ENCODE measurements at regions not wholly inside any gene's neighbourhood (a gene's known extent, or its start where the extent isn't known, plus 50 kb on each side); places are given as distances from the start of the nearest gene placed in this dataset.

DNA sequence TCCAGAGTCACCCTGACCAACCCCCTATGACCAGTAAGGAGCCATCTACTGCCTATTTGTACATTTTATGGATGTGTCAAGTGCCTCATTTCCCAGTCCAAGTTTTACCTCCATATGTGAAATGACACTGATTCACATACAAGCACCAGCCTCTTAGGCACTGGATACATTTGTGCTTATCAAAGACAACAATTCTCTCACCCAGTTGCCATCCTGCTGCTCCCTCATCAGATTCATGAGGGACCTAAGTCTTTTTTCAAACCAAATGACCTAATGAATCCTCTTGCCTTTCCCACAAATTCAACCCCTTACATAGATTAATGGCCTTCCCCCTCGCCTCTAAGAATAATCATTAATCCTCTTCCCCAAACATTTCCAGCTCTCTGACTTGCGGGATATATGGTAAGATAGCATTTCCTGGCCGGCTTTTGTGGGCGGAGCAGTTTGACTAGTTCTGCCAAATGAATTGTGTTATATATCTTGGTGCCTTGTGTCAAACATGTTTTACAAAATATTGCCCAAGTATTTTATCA lies 233.9 kb downstream of the ARAP2 start:
- no peak for TF ChIP-seq EZH2 (IDR thresholded peaks at IDR 0.05; ENCODE audit: borderline replicate concordance, low read depth, low read length, poor library complexity, severe bottlenecking)
- TF ChIP-seq, protein P1, sequence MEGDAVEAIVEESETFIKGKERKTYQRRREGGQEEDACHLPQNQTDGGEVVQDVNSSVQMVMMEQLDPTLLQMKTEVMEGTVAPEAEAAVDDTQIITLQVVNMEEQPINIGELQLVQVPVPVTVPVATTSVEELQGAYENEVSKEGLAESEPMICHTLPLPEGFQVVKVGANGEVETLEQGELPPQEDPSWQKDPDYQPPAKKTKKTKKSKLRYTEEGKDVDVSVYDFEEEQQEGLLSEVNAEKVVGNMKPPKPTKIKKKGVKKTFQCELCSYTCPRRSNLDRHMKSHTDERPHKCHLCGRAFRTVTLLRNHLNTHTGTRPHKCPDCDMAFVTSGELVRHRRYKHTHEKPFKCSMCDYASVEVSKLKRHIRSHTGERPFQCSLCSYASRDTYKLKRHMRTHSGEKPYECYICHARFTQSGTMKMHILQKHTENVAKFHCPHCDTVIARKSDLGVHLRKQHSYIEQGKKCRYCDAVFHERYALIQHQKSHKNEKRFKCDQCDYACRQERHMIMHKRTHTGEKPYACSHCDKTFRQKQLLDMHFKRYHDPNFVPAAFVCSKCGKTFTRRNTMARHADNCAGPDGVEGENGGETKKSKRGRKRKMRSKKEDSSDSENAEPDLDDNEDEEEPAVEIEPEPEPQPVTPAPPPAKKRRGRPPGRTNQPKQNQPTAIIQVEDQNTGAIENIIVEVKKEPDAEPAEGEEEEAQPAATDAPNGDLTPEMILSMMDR (conservative IDR thresholded peaks at IDR 0.05; ENCODE audit: low read depth, low read length): no peak
- Histone ChIP-seq H3K36me3 (ENCODE audit: insufficient read depth, low read length, poor library complexity, severe bottlenecking) (no peaks in the 10 kb centered on the region), H3K4me1 (ENCODE audit: insufficient read depth, low read length, poor library complexity, severe bottlenecking) (no peaks in the 10 kb centered on the region), H3K27me3 (replicated peaks; ENCODE audit: insufficient read depth, low read depth, low read length, poor library complexity) (no peaks in the 10 kb centered on the region), H3K9me3 (ENCODE audit: low read depth, low read length, poor library complexity, severe bottlenecking) (no peaks in the 10 kb centered on the region), H3K27ac (ENCODE audit: low read depth, low read length, poor library complexity, severe bottlenecking) (no peak overlapping the region), H3K4me3 (ENCODE audit: low read depth, low read length, poor library complexity, severe bottlenecking) (no peak overlapping the region)
- ChIA-PET CTCF (no interaction called here), POLR2A (ENCODE audit: low non-redundant PET) (no interaction called here)
- intact Hi-C loops (cut with micrococcal nuclease; ENCODE audit: unreplicated experiment): no loop called here
- no peak for DNase-seq (ENCODE audit: low spot score)
- no TSS peak for BruUV-seq (replicated peaks)

DNA sequence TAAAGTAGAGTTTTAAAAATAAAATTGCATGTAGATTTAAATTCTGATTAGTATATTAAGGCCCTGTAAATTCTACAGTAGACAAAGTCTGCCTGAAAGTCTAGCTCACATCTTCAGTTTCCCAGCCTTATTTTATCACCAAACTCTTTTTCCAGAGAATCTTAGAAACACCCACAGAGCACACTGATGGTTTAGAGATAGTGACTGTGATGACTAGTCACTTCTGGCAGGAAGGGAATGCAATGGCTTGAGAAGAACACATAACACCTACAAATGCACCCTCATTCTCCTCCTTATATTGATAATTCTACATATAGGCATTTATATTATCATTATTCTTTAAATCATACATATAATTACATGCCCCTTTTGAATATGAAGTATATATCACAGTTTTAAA lies 232.9 kb downstream of the ARAP2 start:
- Histone ChIP-seq H3K9me3 (ENCODE audit: low read depth, low read length, poor library complexity, severe bottlenecking) (no peaks in the 10 kb centered on the region), H3K4me3 (ENCODE audit: low read depth, low read length, poor library complexity, severe bottlenecking) (no peak overlapping the region), H3K27ac (ENCODE audit: low read depth, low read length, poor library complexity, severe bottlenecking) (no peak overlapping the region), H3K4me1 (ENCODE audit: insufficient read depth, low read length, poor library complexity, severe bottlenecking) (no peaks in the 10 kb centered on the region), H3K27me3 (replicated peaks; ENCODE audit: insufficient read depth, low read depth, low read length, poor library complexity) (no peaks in the 10 kb centered on the region), H3K36me3 (ENCODE audit: insufficient read depth, low read length, poor library complexity, severe bottlenecking) (no peaks in the 10 kb centered on the region)
- no peak for TF ChIP-seq EZH2 (IDR thresholded peaks at IDR 0.05; ENCODE audit: borderline replicate concordance, low read depth, low read length, poor library complexity, severe bottlenecking)
- TF ChIP-seq, protein P1 (conservative IDR thresholded peaks at IDR 0.05; ENCODE audit: low read depth, low read length): no peak
- CTCF ChIA-PET: no interaction called here
- intact Hi-C loops (cut with micrococcal nuclease; ENCODE audit: unreplicated experiment): no loop called here
- no TSS peak for BruUV-seq (replicated peaks)
- POLR2A ChIA-PET (ENCODE audit: low non-redundant PET): no interaction called here
- no peak for DNase-seq (ENCODE audit: low spot score)

DNA sequence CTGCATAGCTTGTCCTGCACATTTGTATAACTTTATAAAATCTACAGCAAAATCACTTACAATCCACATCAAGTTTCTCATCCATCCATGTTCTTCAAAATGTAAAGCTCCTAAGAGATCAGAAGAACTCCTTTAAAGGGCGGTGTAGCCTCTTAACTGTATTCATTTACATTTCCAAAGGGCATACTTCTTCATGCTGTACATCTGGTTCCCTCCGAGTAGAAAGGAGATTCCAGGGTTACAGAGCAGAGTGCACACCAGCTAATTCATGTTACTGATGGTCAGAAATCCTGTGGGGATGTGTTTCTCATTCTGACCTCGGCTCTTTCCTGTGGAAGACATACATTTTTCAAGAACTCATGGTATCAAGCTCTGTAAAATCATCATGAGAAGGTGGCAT lies 231.8 kb downstream of the ARAP2 start:
- no peaks in the 10 kb centered on the region for H3K9me3 ChIP-seq (ENCODE audit: low read depth, low read length, poor library complexity, severe bottlenecking)
- H3K4me1 ChIP-seq (ENCODE audit: insufficient read depth, low read length, poor library complexity, severe bottlenecking): no peaks in the 10 kb centered on the region
- intact Hi-C loops (cut with micrococcal nuclease; ENCODE audit: unreplicated experiment): no loop called here
- no peak for DNase-seq (ENCODE audit: low spot score)
- TF ChIP-seq, protein P1 (conservative IDR thresholded peaks at IDR 0.05; ENCODE audit: low read depth, low read length): no peak
- no peak for TF ChIP-seq EZH2 (IDR thresholded peaks at IDR 0.05; ENCODE audit: borderline replicate concordance, low read depth, low read length, poor library complexity, severe bottlenecking)
- no peak overlapping the region for H3K4me3 ChIP-seq (ENCODE audit: low read depth, low read length, poor library complexity, severe bottlenecking)
- ChIA-PET CTCF (no interaction called here), POLR2A (ENCODE audit: low non-redundant PET) (no interaction called here)
- H3K27ac ChIP-seq (ENCODE audit: low read depth, low read length, poor library complexity, severe bottlenecking): no peak overlapping the region
- BruUV-seq (replicated peaks): no TSS peak
- H3K27me3 ChIP-seq (replicated peaks; ENCODE audit: insufficient read depth, low read depth, low read length, poor library complexity): no peaks in the 10 kb centered on the region
- no peaks in the 10 kb centered on the region for H3K36me3 ChIP-seq (ENCODE audit: insufficient read depth, low read length, poor library complexity, severe bottlenecking)
